Chondrocyte (in vitro differentiated cells): ENCODE measurements at regions not wholly inside any gene's neighbourhood (a gene's known extent, or its start where the extent isn't known, plus 50 kb on each side); places are given as distances from the start of the nearest gene placed in this dataset.
A peak's percentile ranks its signal among the peaks of the same experiment; 100 is the strongest.

Source experiments
- DNase-seq: peaks from one replicate; pipeline ENCODE4 v3.0.0; 2021; ENCODE audit warnings: mixed read lengths, low spot score
- H3K27ac Mint-ChIP-seq: one replicate; pipeline ENCODE4 v1.8.0; 2021; ENCODE audit warnings: mild to moderate bottlenecking, moderate library complexity, mixed read lengths; ENCODE audit not compliant: unreplicated experiment
- H3K27me3 Mint-ChIP-seq: 2 replicates; pipeline ENCODE4 v1.8.0; 2021; ENCODE audit warnings: low read depth, mixed read lengths
- H3K36me3 Mint-ChIP-seq: 2 replicates; pipeline ENCODE4 v1.8.0; 2021; ENCODE audit warnings: low read depth, mixed read lengths
- H3K4me1 Mint-ChIP-seq: 2 replicates; pipeline ENCODE4 v1.8.0; 2021; ENCODE audit warnings: low read depth, mild to moderate bottlenecking, mixed read lengths
- H3K4me3 Mint-ChIP-seq: one replicate; pipeline ENCODE4 v1.8.0; 2021; ENCODE audit warnings: mild to moderate bottlenecking, moderate library complexity, mixed read lengths; ENCODE audit not compliant: unreplicated experiment
- H3K9me3 Mint-ChIP-seq: 2 replicates; pipeline ENCODE4 v1.8.0; 2021; ENCODE audit warnings: low read depth, mixed read lengths
- TF ChIP-seq, protein P1 (sequence below): fragments of 200-600 bp; sonication (generic); IDR thresholded peaks from 2 replicates; pipeline ENCODE4 v1.5.0; 2021; ENCODE audit warnings: antibody characterized with exemption, mild to moderate bottlenecking, moderate library complexity

DNA sequence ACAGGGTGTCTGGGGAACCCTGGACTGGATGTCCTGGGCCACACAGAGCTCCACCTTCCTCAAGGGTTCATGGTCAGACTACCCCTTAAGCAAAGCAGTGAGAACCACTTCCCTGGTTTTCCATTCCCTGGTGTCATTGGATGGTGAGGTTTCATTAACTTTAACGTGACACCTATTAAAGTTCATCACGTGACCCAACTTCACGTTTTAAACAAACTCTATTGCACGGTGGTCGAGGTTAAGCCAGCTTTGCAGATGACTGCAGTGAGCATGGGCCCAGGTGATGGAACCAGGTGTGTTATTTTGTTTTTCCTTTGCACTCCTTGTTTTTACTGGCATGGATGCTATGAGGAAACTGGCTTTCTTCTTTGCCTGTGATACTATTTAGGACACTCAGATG lies 385.7 kb upstream of the IRX1 start:
- H3K36me3 Mint-ChIP-seq: no peaks in the 10 kb centered on the region
- H3K9me3 Mint-ChIP-seq: peaks cover 13% of the 10 kb centered on the region
- TF ChIP-seq, protein P1, sequence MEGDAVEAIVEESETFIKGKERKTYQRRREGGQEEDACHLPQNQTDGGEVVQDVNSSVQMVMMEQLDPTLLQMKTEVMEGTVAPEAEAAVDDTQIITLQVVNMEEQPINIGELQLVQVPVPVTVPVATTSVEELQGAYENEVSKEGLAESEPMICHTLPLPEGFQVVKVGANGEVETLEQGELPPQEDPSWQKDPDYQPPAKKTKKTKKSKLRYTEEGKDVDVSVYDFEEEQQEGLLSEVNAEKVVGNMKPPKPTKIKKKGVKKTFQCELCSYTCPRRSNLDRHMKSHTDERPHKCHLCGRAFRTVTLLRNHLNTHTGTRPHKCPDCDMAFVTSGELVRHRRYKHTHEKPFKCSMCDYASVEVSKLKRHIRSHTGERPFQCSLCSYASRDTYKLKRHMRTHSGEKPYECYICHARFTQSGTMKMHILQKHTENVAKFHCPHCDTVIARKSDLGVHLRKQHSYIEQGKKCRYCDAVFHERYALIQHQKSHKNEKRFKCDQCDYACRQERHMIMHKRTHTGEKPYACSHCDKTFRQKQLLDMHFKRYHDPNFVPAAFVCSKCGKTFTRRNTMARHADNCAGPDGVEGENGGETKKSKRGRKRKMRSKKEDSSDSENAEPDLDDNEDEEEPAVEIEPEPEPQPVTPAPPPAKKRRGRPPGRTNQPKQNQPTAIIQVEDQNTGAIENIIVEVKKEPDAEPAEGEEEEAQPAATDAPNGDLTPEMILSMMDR: no peak
- DNase-seq: no peak
- no peaks in the 10 kb centered on the region for H3K27me3 Mint-ChIP-seq
- H3K4me3 Mint-ChIP-seq: no peak overlapping the region
- no peak overlapping the region for H3K27ac Mint-ChIP-seq
- no peaks in the 10 kb centered on the region for H3K4me1 Mint-ChIP-seq

DNA sequence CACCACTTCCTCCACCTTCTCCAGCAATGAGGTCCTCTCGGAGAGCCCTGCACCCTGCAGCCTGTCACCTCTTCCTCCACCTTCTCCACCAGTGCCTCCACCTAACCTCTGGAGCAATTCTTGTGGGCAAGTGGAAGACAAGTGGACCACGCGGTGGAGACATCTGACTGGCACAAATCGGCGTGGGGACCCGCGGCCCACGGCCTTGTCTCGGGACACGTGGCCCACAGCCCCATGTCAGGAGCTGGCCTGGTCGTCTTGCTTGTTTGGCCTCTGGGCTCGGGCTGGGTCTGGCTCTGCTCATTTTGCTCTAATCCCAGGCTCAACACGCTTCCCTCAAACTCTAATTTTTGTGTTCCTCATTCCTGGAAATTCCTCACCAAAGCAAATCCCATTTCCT lies 393.1 kb upstream of the IRX1 start:
- Mint-ChIP-seq H3K27me3 (peaks cover 17% of the 10 kb centered on the region), H3K4me1 (peaks cover 4% of the 10 kb centered on the region), H3K36me3 (no peaks in the 10 kb centered on the region), H3K27ac (no peak overlapping the region), H3K9me3 (peaks cover 14% of the 10 kb centered on the region), H3K4me3 (no peak overlapping the region)
- TF ChIP-seq, protein P1: no peak
- DNase-seq: peak; percentile 57

DNA sequence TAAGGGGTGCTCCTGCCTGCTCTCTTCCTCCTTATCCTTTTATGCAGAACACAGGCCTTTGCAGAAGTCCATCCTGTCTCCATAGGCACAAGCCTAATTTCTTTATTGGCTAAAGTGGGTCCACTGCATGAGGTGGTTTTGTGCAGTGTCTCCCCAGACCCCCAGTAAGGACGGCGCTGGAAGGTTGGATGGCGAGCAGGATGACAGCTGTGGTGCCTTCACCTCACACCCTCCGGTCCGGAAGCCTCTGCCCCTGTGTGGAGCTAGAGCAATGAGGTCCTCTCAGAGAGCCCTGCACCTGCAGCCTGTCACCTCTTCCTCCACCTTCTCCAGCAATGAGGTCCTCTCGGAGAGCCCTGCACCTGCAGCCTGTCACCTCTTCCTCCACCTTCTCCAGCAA lies 393.7 kb upstream of the IRX1 start:
- H3K27me3 Mint-ChIP-seq: peaks cover 24% of the 10 kb centered on the region
- H3K9me3 Mint-ChIP-seq: peaks cover 14% of the 10 kb centered on the region
- DNase-seq: peak; percentile 77

DNA sequence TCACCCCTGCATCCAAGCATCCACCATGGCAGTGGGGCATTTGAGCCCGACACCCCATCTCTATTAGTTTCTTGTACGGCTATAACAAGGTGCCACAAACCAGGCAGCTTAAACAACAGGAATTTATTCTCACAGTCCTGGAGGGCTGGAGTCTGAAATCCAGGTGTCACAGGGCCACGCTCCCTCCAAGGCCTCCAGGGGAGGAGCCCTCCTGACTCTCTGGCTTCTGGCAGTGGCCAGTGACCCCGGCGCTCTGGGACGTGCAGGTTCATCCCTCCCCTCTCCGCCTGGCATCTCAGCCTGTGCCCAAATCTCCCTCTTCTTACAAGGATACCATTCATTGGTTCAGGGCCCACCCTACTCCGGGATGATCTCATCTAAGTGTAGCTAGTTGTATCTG lies 394.5 kb upstream of the IRX1 start:
- TF ChIP-seq, protein P1: no peak
- H3K4me3 Mint-ChIP-seq: no peak overlapping the region
- H3K27ac Mint-ChIP-seq: no peak overlapping the region
- H3K36me3 Mint-ChIP-seq: no peaks in the 10 kb centered on the region
- peaks cover 26% of the 10 kb centered on the region for H3K27me3 Mint-ChIP-seq
- H3K9me3 Mint-ChIP-seq: peaks cover 14% of the 10 kb centered on the region
- H3K4me1 Mint-ChIP-seq: peaks cover 5% of the 10 kb centered on the region
- peak; percentile 63 for DNase-seq

More for the DNA sequence above, 393.7 kb upstream of the IRX1 start:
- Mint-ChIP-seq H3K4me3 (no peak overlapping the region), H3K27ac (no peak overlapping the region), H3K4me1 (peaks cover 5% of the 10 kb centered on the region), H3K36me3 (no peaks in the 10 kb centered on the region)
- TF ChIP-seq, protein P1: no peak

DNA sequence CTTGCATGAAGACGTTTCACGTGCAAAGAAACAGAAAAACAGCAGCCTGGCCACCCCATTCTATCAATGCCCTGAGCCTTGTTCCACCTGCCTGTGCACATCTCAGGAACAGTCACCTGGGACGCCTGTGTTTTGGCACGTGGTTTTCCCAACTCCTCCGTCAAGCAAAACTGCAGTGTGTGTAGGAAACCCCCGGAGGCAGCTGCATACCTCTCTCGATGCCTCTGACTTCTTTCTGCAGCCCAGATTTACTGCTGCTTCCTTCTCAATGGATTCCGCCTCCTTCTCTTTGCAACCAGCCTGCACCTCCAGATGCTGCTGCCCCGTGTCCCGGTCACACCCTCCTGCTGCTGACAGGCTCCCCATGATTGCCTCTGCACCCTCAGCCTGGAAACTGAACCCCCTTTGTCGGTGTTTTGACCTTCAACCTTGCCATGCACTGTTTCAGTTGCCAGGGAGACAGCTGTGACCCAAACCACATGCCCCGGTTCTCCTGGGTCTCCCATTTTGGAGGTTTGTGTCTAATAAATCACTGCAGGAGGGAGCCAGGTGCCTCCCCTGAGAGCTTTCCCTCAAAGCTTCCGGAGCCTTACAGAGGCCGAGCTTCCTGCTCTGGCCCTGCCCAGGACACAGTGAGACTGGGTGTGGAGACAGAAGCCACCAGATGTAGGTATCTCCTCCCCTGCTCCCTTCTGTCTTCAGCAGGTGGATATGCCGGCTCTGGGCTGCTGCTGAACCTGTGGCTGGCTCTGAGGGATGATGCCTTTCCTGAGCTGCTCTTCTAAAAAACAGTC lies 395.5 kb upstream of the IRX1 start:
- H3K27ac Mint-ChIP-seq: no peak overlapping the region
- H3K27me3 Mint-ChIP-seq: peaks cover 31% of the 10 kb centered on the region
- H3K36me3 Mint-ChIP-seq: no peaks in the 10 kb centered on the region
- peaks cover 5% of the 10 kb centered on the region for H3K4me1 Mint-ChIP-seq
- DNase-seq: peak; percentile 57
- no peak overlapping the region for H3K4me3 Mint-ChIP-seq
- peaks cover 9% of the 10 kb centered on the region for H3K9me3 Mint-ChIP-seq
- TF ChIP-seq, protein P1: no peak
